Vagina (tissue), 2 donors: ENCODE measurements at regions not wholly inside any gene's neighbourhood (a gene's known extent, or its start where the extent isn't known, plus 50 kb on each side); places are given as distances from the start of the nearest gene placed in this dataset.

Source experiments
- DNase-seq, 2 donors: peaks; one replicate each; pipeline ENCODE4 v3.0.0-alpha.2; 2017; ENCODE audit errors: extremely low spot score in 2 of 2
- H3K27ac ChIP-seq: fragments of 200-600 bp; sonication (generic); one replicate; pipeline ENCODE4 v1.5.1; 2019
- H3K27me3 ChIP-seq: fragments of 200-600 bp; sonication (generic); one replicate; pipeline ENCODE4 v1.5.1; 2019
- H3K36me3 ChIP-seq, 2 donors: fragments of 200-600 bp; sonication (generic); one replicate each; pipeline ENCODE4 v1.5.1; 2017 to 2019
- H3K4me1 ChIP-seq: fragments of 200-600 bp; sonication (generic); one replicate; pipeline ENCODE4 v1.5.1; 2019
- H3K4me3 ChIP-seq, 2 donors: fragments of 200-600 bp; sonication (generic); 1 replicate in 1 of 2; 2 replicates in 1 of 2; pipeline ENCODE4 v1.5.1; 2016 to 2019
- H3K9me3 ChIP-seq: fragments of 200-600 bp; sonication (generic); one replicate; pipeline ENCODE4 v1.5.1; 2019
- POLR2A ChIP-seq, 2 donors: fragments of 450-650 bp; IDR thresholded peaks; one replicate each; pipeline ENCODE4 v1.6.1; 2017; ENCODE audit warnings: antibody characterized with exemption in 2 of 2, mild to moderate bottlenecking in 2 of 2, moderate library complexity in 2 of 2
- POLR2AphosphoS5 ChIP-seq, 2 donors: sonication (generic); formaldehyde crosslinking; IDR thresholded peaks; one replicate each; pipeline ENCODE4 v1.9.0; 2017; ENCODE audit warnings: antibody characterized with exemption in 2 of 2, mild to moderate bottlenecking in 2 of 2, low read depth in 1 of 2; ENCODE audit not compliant: insufficient read depth in 1 of 2
- intact Hi-C: fragments of 100-400 bp; cut with DNase I; formaldehyde crosslinking; loops from one replicate; pipeline ENCODE4 v1.15.1; 2023
- TF ChIP-seq, protein P1 (sequence below), 3 experiments: fragments of 450-650 bp in 2 of 3; fragments of 200-600 bp in 1 of 3; sonication (generic) in 1 of 3; IDR thresholded peaks; one replicate each; pipeline ENCODE4 v1.5.1; 2017 to 2019; ENCODE audit warnings: antibody characterized with exemption in 3 of 3, mild to moderate bottlenecking in 2 of 3, moderate library complexity in 2 of 3

DNA sequence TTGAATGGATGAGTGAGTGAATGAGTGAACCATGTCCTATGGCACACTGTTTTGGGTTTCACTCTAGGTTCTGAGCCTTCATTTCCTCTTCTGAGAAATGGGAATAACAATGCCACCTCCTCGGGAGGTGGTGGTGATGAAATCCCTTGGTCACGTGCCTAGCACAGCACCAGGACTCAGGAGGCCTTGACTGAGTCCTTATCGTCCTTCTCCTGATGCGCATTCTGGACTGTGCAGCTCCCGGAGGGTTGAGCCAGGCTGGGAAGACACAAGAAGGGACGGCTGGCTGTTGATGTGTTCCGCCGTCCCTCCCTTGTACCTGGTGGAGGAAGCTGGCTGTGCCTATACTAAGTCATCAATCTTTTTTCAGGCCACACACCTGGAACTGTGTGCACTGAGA is 437.3 kb downstream of the ZNF521 start:
- intact Hi-C loops = no loop called here

DNA sequence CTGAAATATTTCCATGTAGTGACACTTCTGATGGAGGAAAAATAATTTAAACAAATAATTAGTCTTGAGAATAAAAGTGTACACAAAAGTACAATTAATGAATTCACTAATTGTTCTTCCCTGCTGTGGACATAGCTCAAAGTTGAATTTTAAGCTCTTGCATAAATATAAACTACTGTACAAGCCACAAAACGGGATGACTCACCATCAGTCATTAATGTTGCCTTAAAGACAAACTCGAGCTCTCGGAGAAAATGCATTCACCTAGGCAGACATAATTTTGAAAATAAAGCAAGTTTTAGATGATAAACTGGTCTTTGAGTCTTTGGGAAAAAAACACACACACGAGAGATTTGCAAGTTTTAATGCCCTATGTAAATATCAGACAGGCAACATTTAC is 436.4 kb downstream of the ZNF521 start:
- no peaks in the 10 kb centered on the region for H3K36me3 ChIP-seq
- TF ChIP-seq POLR2A (IDR thresholded peaks at IDR 0.05) (no peak), POLR2AphosphoS5 (IDR thresholded peaks at IDR 0.05; ENCODE audit: insufficient read depth in 1 of 2, low read depth in 1 of 2) (no peak)
- TF ChIP-seq, protein P1, sequence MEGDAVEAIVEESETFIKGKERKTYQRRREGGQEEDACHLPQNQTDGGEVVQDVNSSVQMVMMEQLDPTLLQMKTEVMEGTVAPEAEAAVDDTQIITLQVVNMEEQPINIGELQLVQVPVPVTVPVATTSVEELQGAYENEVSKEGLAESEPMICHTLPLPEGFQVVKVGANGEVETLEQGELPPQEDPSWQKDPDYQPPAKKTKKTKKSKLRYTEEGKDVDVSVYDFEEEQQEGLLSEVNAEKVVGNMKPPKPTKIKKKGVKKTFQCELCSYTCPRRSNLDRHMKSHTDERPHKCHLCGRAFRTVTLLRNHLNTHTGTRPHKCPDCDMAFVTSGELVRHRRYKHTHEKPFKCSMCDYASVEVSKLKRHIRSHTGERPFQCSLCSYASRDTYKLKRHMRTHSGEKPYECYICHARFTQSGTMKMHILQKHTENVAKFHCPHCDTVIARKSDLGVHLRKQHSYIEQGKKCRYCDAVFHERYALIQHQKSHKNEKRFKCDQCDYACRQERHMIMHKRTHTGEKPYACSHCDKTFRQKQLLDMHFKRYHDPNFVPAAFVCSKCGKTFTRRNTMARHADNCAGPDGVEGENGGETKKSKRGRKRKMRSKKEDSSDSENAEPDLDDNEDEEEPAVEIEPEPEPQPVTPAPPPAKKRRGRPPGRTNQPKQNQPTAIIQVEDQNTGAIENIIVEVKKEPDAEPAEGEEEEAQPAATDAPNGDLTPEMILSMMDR (IDR thresholded peaks at IDR 0.05) = no peak
- intact Hi-C loops = no loop called here
- H3K27ac ChIP-seq = no peak overlapping the region
- DNase-seq = no peak
- H3K4me1 ChIP-seq = no peaks in the 10 kb centered on the region
- no peak overlapping the region for H3K4me3 ChIP-seq
- no peaks in the 10 kb centered on the region for H3K27me3 ChIP-seq
- H3K9me3 ChIP-seq = no peaks in the 10 kb centered on the region

More for the DNA sequence above, 437.3 kb downstream of the ZNF521 start:
- TF ChIP-seq POLR2AphosphoS5 (IDR thresholded peaks at IDR 0.05; ENCODE audit: insufficient read depth in 1 of 2, low read depth in 1 of 2) = no peak
- no peak for TF ChIP-seq POLR2A (IDR thresholded peaks at IDR 0.05)
- TF ChIP-seq, protein P1 (IDR thresholded peaks at IDR 0.05) = no peak
- DNase-seq = no peak
- Histone ChIP-seq H3K4me3 (no peak overlapping the region), H3K27ac (no peak overlapping the region), H3K4me1 (no peaks in the 10 kb centered on the region), H3K36me3 (no peaks in the 10 kb centered on the region), H3K27me3 (no peaks in the 10 kb centered on the region), H3K9me3 (no peaks in the 10 kb centered on the region)

- H3K4me3 ChIP-seq = no peak overlapping the region
- no peak for DNase-seq
- no peaks in the 10 kb centered on the region for H3K36me3 ChIP-seq
- H3K4me1 ChIP-seq = no peaks in the 10 kb centered on the region
- H3K27ac ChIP-seq = no peak overlapping the region
- intact Hi-C loops = no loop called here
- no peak for TF ChIP-seq POLR2AphosphoS5 (IDR thresholded peaks at IDR 0.05; ENCODE audit: insufficient read depth in 1 of 2, low read depth in 1 of 2)
- TF ChIP-seq, protein P1 (IDR thresholded peaks at IDR 0.05) = no peak
- no peak for TF ChIP-seq POLR2A (IDR thresholded peaks at IDR 0.05)
- no peaks in the 10 kb centered on the region for H3K27me3 ChIP-seq
- H3K9me3 ChIP-seq = no peaks in the 10 kb centered on the region
Observed at GRCh38 chr18:24917767-24918166, 434.2 kb downstream of the ZNF521 start.

GRCh38 chr18:24918257-24918656 is 433.7 kb downstream of the ZNF521 start:
- Histone ChIP-seq H3K9me3 (no peaks in the 10 kb centered on the region), H3K27ac (no peak overlapping the region), H3K27me3 (no peaks in the 10 kb centered on the region), H3K4me3 (no peak overlapping the region), H3K4me1 (no peaks in the 10 kb centered on the region), H3K36me3 (no peaks in the 10 kb centered on the region)
- intact Hi-C loops = no loop called here
- TF ChIP-seq, protein P1 (IDR thresholded peaks at IDR 0.05) = no peak
- TF ChIP-seq POLR2A (IDR thresholded peaks at IDR 0.05) (no peak), POLR2AphosphoS5 (IDR thresholded peaks at IDR 0.05; ENCODE audit: insufficient read depth in 1 of 2, low read depth in 1 of 2) (no peak)
- no peak for DNase-seq

GRCh38 chr18:24919181-24919797 is 432.7 kb downstream of the ZNF521 start:
- Histone ChIP-seq H3K4me1 (no peaks in the 10 kb centered on the region), H3K9me3 (no peaks in the 10 kb centered on the region), H3K27me3 (no peaks in the 10 kb centered on the region), H3K36me3 (no peaks in the 10 kb centered on the region), H3K27ac (no peak overlapping the region), H3K4me3 (no peak overlapping the region)
- TF ChIP-seq POLR2A (IDR thresholded peaks at IDR 0.05) (no peak), POLR2AphosphoS5 (IDR thresholded peaks at IDR 0.05; ENCODE audit: insufficient read depth in 1 of 2, low read depth in 1 of 2) (no peak)
- TF ChIP-seq, protein P1 (IDR thresholded peaks at IDR 0.05) = no peak
- DNase-seq = no peak
- intact Hi-C loops = no loop called here
